ENCODE measurements at regions not wholly inside any gene's neighbourhood (a gene's known extent, or its start where the extent isn't known, plus 50 kb on each side); places are given as distances from the start of the nearest gene placed in this dataset.

GRCh38 chr15:47877836-47878235 lies 160.5 kb downstream of the SEMA6D start:
- H3K9ac ChIP-seq (ENCODE audit: low read depth in 1 of 2, low read length in 2 of 2), result no peak overlapping the region
- H3K9me3 ChIP-seq (ENCODE audit: control insufficient read depth in 4 of 4, low read length in 3 of 4), result no peaks in the 10 kb centered on the region
- H3K4me1 ChIP-seq (ENCODE audit: control insufficient read depth in 4 of 4, insufficient read depth in 4 of 4, low read length in 3 of 4), result no peaks in the 10 kb centered on the region
- WGBS, result 81% methylated on average over 5 of the region's 5 CpGs
- H3K27ac ChIP-seq (ENCODE audit: low read depth in 1 of 2, low read length in 2 of 2), result no peak overlapping the region
- no peak for DNase-seq (ENCODE audit: low spot score)
- no peaks in the 10 kb centered on the region for H3K27me3 ChIP-seq (ENCODE audit: control insufficient read depth in 4 of 4, insufficient read depth in 4 of 4, low read length in 3 of 4)
- H3K36me3 ChIP-seq (ENCODE audit: control insufficient read depth in 4 of 4, insufficient read depth in 3 of 4, low read depth in 1 of 4, low read length in 3 of 4), result no peaks in the 10 kb centered on the region
- TF ChIP-seq ATF3 (IDR thresholded peaks at IDR 0.05) (no peak), FOXA1 (IDR thresholded peaks at IDR 0.05) (no peak), CTCF (IDR thresholded peaks at IDR 0.05; ENCODE audit: low read depth, low read length, missing input control) (no peak), HNF4A (conservative IDR thresholded peaks at IDR 0.05) (no peak), FOXA2 (IDR thresholded peaks at IDR 0.05) (no peak), YY1 (IDR thresholded peaks at IDR 0.05) (no peak), RAD21 (IDR thresholded peaks at IDR 0.05) (no peak)
- H3K4me3 ChIP-seq (ENCODE audit: low read depth in 1 of 3, low read length in 3 of 3), result no peak overlapping the region

GRCh38 chr15:47885920-47886319 lies 168.6 kb downstream of the SEMA6D start:
- Histone ChIP-seq H3K4me1 (ENCODE audit: control insufficient read depth in 4 of 4, insufficient read depth in 4 of 4, low read length in 3 of 4) (no peaks in the 10 kb centered on the region), H3K27me3 (ENCODE audit: control insufficient read depth in 4 of 4, insufficient read depth in 4 of 4, low read length in 3 of 4) (peaks cover 0 to 8% (median 0%) of the 10 kb centered on the region in 4 donors), H3K4me3 (ENCODE audit: low read depth in 1 of 3, low read length in 3 of 3) (no peak overlapping the region), H3K9me3 (ENCODE audit: control insufficient read depth in 4 of 4, low read length in 3 of 4) (peaks cover 0 to 2% (median 0%) of the 10 kb centered on the region in 4 donors), H3K36me3 (ENCODE audit: control insufficient read depth in 4 of 4, insufficient read depth in 3 of 4, low read depth in 1 of 4, low read length in 3 of 4) (no peaks in the 10 kb centered on the region), H3K27ac (ENCODE audit: low read depth in 1 of 2, low read length in 2 of 2) (no peak overlapping the region), H3K9ac (ENCODE audit: low read depth in 1 of 2, low read length in 2 of 2) (no peak overlapping the region)
- 54% methylated on average over 4 of the region's 4 CpGs for WGBS
- no peak for DNase-seq (ENCODE audit: low spot score)
- TF ChIP-seq ZBTB33 (IDR thresholded peaks at IDR 0.05) (no peak), MAX (IDR thresholded peaks at IDR 0.05) (no peak), ATF3 (IDR thresholded peaks at IDR 0.05) (no peak), CTCF (IDR thresholded peaks at IDR 0.05; ENCODE audit: low read depth, low read length, missing input control) (no peak), GABPA (IDR thresholded peaks at IDR 0.05 in 1 of 2, conservative IDR thresholded peaks at IDR 0.05 in 1 of 2) (no peak), HNF4A (conservative IDR thresholded peaks at IDR 0.05) (no peak), EGR1 (IDR thresholded peaks at IDR 0.05; ENCODE audit: low read depth in 2 of 2) (no peak), NR2F2 (IDR thresholded peaks at IDR 0.05) (no peak), HNF4G (IDR thresholded peaks at IDR 0.05) (no peak), RXRA (IDR thresholded peaks at IDR 0.05) (no peak), SP1 (IDR thresholded peaks at IDR 0.05) (no peak), REST (IDR thresholded peaks at IDR 0.05) (no peak), RAD21 (IDR thresholded peaks at IDR 0.05) (no peak), JUND (IDR thresholded peaks at IDR 0.05) (no peak), YY1 (IDR thresholded peaks at IDR 0.05) (no peak), FOXA1 (IDR thresholded peaks at IDR 0.05) (no peak), TAF1 (conservative IDR thresholded peaks at IDR 0.05) (no peak), FOXA2 (IDR thresholded peaks at IDR 0.05) (no peak)

Measured in liver (tissue), 8 donors.